Ovary (tissue), 3 donors: ENCODE measurements at regions not wholly inside any gene's neighbourhood (a gene's known extent, or its start where the extent isn't known, plus 50 kb on each side); places are given as distances from the start of the nearest gene placed in this dataset.

Experiments used
- CTCF ChIP-seq, 3 donors: fragments of 450-650 bp in 2 of 3; fragments of 200-600 bp in 1 of 3; IDR thresholded peaks; one replicate each; pipeline versions ENCODE4 v1.5.1 to v1.8.0; 2016 to 2022; ENCODE audit warnings: antibody characterized with exemption in 3 of 3, mild to moderate bottlenecking in 1 of 3
- EP300 ChIP-seq: sonication (generic); formaldehyde crosslinking; IDR thresholded peaks from one replicate; pipeline ENCODE4 v1.6.1; 2017; ENCODE audit warnings: antibody characterized with exemption
- POLR2A ChIP-seq: fragments of 450-650 bp; IDR thresholded peaks from one replicate; pipeline ENCODE4 v1.6.1; 2017; ENCODE audit warnings: antibody characterized with exemption, mild to moderate bottlenecking, moderate library complexity
- donor health status: DM: no; HTN: no; CAD: no.

GRCh38 chr4:163772238-163772637, 277.7 kb downstream of the TMA16 start:
- TF ChIP-seq CTCF (IDR thresholded peaks at IDR 0.05): no peak
- no peak for TF ChIP-seq POLR2A
- no peak for TF ChIP-seq EP300
